HEK293 (cell line): ENCODE measurements at regions not wholly inside any gene's neighbourhood (a gene's known extent, or its start where the extent isn't known, plus 50 kb on each side); places are given as distances from the start of the nearest gene placed in this dataset.

Experiments
- CTCF ChIA-PET: fragments of 350-600 bp; formaldehyde crosslinking; extraction: SDS; loops from one replicate; lab custom pipeline; 2021; ENCODE audit warnings: antibody characterized with exemption; lab: Yijun Ruan, JAX
- POLR2A ChIA-PET: fragments of 300-600 bp; formaldehyde crosslinking; extraction: SDS; loops from one replicate; lab custom pipeline; 2020; ENCODE audit warnings: antibody characterized with exemption, inconsistent platforms; lab: Yijun Ruan, JAX
- H3K27ac ChIP-seq: fragments of 200-500 bp; sonication (Bioruptor generic); 2 replicates; pipeline ENCODE4 v1.5.1; 2014; ENCODE audit warnings: low read depth, low read length, control low read depth, inconsistent platforms; ENCODE audit errors: extremely low read depth
- H3K36me3 ChIP-seq, 2 experiments: fragments of 200-500 bp in 1 of 2; sonication (Bioruptor generic) in 1 of 2; 1 replicate in 1 of 2; 2 replicates in 1 of 2; pipeline ENCODE4 v1.5.1; 2014 to 2017; ENCODE audit warnings: inconsistent platforms in 2 of 2, low read length in 2 of 2; ENCODE audit not compliant: control insufficient read depth in 2 of 2, insufficient read depth in 1 of 2
- H3K4me1 ChIP-seq: fragments of 200-500 bp; sonication (Bioruptor generic); 2 replicates; pipeline ENCODE4 v1.5.1; 2014; ENCODE audit warnings: mild to moderate bottlenecking, low read length, inconsistent platforms; ENCODE audit not compliant: control insufficient read depth, insufficient read depth
- H3K4me3 ChIP-seq: 2 replicates; pipeline ENCODE4 v1.5.1; 2011; ENCODE audit warnings: low read depth, mild to moderate bottlenecking, control low read depth, low read length, moderate library complexity
- H3K9me3 ChIP-seq: fragments of 200-500 bp; sonication (Bioruptor generic); 2 replicates; pipeline ENCODE4 v1.5.1; 2014; ENCODE audit warnings: low read depth, low read length, inconsistent platforms; ENCODE audit not compliant: control insufficient read depth, insufficient read depth
- GLIS2 ChIP-seq: fragments of 450-650 bp; formaldehyde crosslinking; IDR thresholded peaks from 2 replicates; pipeline ENCODE4 v1.5.1; 2016; ENCODE audit warnings: missing biosample characterization, missing genetic modification characterization
- HIC1 ChIP-seq: fragments of 450-650 bp; formaldehyde crosslinking; IDR thresholded peaks from 2 replicates; pipeline ENCODE4 v1.5.1; 2016; ENCODE audit warnings: missing biosample characterization, missing genetic modification characterization
- PRDM6 ChIP-seq: fragments of 450-650 bp; formaldehyde crosslinking; IDR thresholded peaks from 2 replicates; pipeline ENCODE4 v1.5.1; 2017; ENCODE audit warnings: missing biosample characterization, missing genetic modification characterization
- TRIM28 ChIP-seq: IDR thresholded peaks from 2 replicates; pipeline ENCODE4 v1.6.1; 2011; ENCODE audit warnings: low read length, control low read depth, borderline replicate concordance
- YY1 ChIP-seq: fragments of 450-650 bp; formaldehyde crosslinking; IDR thresholded peaks from 2 replicates; pipeline ENCODE4 v1.5.1; 2018; ENCODE audit warnings: missing biosample characterization, missing genetic modification characterization
- ZNF175 ChIP-seq: fragments of 450-650 bp; formaldehyde crosslinking; IDR thresholded peaks from 2 replicates; pipeline ENCODE4 v1.5.1; 2016; ENCODE audit warnings: missing biosample characterization, missing genetic modification characterization
- ZNF24 ChIP-seq: fragments of 450-650 bp; formaldehyde crosslinking; IDR thresholded peaks from 2 replicates; pipeline ENCODE4 v1.5.1; 2016; ENCODE audit warnings: missing biosample characterization, missing genetic modification characterization
- ZNF280C ChIP-seq: fragments of 450-650 bp; formaldehyde crosslinking; IDR thresholded peaks from 2 replicates; pipeline ENCODE4 v1.5.1; 2016; ENCODE audit warnings: missing biosample characterization, missing genetic modification characterization
- ZNF335 ChIP-seq: fragments of 450-650 bp; formaldehyde crosslinking; conservative IDR thresholded peaks from 2 replicates; pipeline ENCODE4 v1.5.1; 2016; ENCODE audit warnings: missing biosample characterization, missing genetic modification characterization
- ZNF37A ChIP-seq: fragments of 450-650 bp; IDR thresholded peaks from 2 replicates; pipeline ENCODE4 v1.5.1; 2018; ENCODE audit warnings: missing biosample characterization, missing genetic modification characterization
- ZNF416 ChIP-seq: fragments of 450-650 bp; formaldehyde crosslinking; IDR thresholded peaks from 2 replicates; pipeline ENCODE4 v1.5.1; 2016; ENCODE audit warnings: missing biosample characterization, missing genetic modification characterization
- ZNF426 ChIP-seq: fragments of 450-650 bp; formaldehyde crosslinking; IDR thresholded peaks from 2 replicates; pipeline ENCODE4 v1.5.1; 2017; ENCODE audit warnings: missing biosample characterization, missing genetic modification characterization, mild to moderate bottlenecking, inconsistent platforms, moderate library complexity
- ZNF449 ChIP-seq: fragments of 450-650 bp; formaldehyde crosslinking; IDR thresholded peaks from 2 replicates; pipeline ENCODE4 v1.5.1; 2017; ENCODE audit warnings: missing biosample characterization, mild to moderate bottlenecking, missing genetic modification characterization, moderate library complexity
- ZNF544 ChIP-seq: fragments of 450-650 bp; formaldehyde crosslinking; IDR thresholded peaks from 2 replicates; pipeline ENCODE4 v1.5.0; 2017; ENCODE audit warnings: missing biosample characterization, missing genetic modification characterization
- ZNF639 ChIP-seq: fragments of 450-650 bp; formaldehyde crosslinking; IDR thresholded peaks from 2 replicates; pipeline ENCODE4 v1.5.1; 2016; ENCODE audit warnings: missing biosample characterization, missing genetic modification characterization
- ZNF645 ChIP-seq: fragments of 450-650 bp; formaldehyde crosslinking; IDR thresholded peaks from 2 replicates; pipeline ENCODE4; 2016; ENCODE audit warnings: missing biosample characterization, missing genetic modification characterization
- ZNF704 ChIP-seq: fragments of 450-650 bp; formaldehyde crosslinking; IDR thresholded peaks from 2 replicates; pipeline ENCODE4 v1.5.1; 2016; ENCODE audit warnings: missing biosample characterization, missing genetic modification characterization
- ZNF777 ChIP-seq: fragments of 450-650 bp; formaldehyde crosslinking; IDR thresholded peaks from 2 replicates; pipeline ENCODE4 v1.5.1; 2017; ENCODE audit warnings: missing biosample characterization, missing genetic modification characterization, borderline replicate concordance
- ZSCAN5A ChIP-seq: fragments of 450-650 bp; formaldehyde crosslinking; IDR thresholded peaks from 2 replicates; pipeline ENCODE4 v1.5.1; 2016; ENCODE audit warnings: missing biosample characterization, missing genetic modification characterization

GRCh38 chr4:10312568-10312967 lies 144.7 kb downstream of the ZNF518B start:
- Histone ChIP-seq H3K36me3 (no peaks in the 10 kb centered on the region), H3K27ac (no peak overlapping the region), H3K4me3 (no peak overlapping the region), H3K4me1 (no peaks in the 10 kb centered on the region), H3K9me3 (no peaks in the 10 kb centered on the region)
- ChIA-PET POLR2A (no interaction called here), CTCF (no interaction called here)
- TF ChIP-seq ZNF777 (no peak), YY1 (tag by site-specific recombination) (no peak), ZNF280C (tag by site-specific recombination) (no peak), ZNF645 (no peak), ZNF416 (no peak), ZNF544 (no peak), GLIS2 (tag by site-specific recombination) (no peak), TRIM28 (no peak), ZNF704 (tag by site-specific recombination) (no peak), HIC1 (no peak), ZSCAN5A (tag by site-specific recombination) (no peak), ZNF24 (no peak), ZNF639 (no peak), PRDM6 (tag by site-specific recombination) (no peak), ZNF449 (tag by site-specific recombination) (no peak), ZNF426 (tag by site-specific recombination) (no peak), ZNF175 (tag by site-specific recombination) (no peak), ZNF335 (tag by site-specific recombination) (no peak), ZNF37A (tag by site-specific recombination) (no peak)
